ENCODE measurements at regions not wholly inside any gene's neighbourhood (a gene's known extent, or its start where the extent isn't known, plus 50 kb on each side); places are given as distances from the start of the nearest gene placed in this dataset.

DNA sequence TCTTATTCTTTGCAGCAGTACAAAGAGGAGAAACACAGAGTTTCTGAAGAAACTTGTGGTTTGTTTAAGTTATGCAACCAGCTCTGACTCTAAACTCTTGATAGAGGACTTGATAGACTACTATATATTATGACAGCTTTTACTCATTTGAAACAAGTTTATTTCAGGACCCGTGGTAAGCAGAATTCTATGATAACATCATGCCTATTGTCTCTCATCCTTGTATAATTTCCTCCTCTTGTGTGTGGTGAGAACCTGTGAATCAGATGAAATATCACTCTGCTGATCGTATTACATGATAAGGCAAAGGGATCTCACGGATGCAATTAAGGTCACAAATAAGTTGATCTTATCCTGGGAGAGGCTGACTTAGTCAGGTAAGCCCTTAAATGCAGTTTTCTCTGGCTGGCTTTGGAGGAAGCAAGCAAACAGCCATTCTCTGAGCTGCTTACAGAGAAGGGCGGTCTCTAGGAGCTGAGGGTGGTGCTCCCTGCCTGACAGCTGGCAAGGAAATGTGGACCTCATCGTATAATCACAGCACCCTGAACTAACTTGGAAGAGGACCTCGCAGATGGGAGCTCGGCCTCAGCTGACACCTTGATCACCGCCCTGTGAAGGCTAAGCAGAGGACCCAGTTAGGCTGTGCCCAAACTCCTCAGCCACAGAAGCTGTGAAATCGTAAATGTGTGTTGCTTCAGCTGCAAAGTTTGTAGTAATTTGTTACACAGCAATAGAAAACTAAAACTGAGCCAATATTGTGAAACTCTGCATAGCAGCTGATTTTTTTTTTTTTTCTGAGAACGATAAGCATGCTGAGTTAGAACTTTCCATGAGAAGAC, 151.1 kb upstream of the DPT start:
- FAIRE-seq (peak; percentile 99), DNase-seq (ENCODE audit: insufficient read length, low spot score) (peak; percentile 44)
- no peak for TF ChIP-seq CTCF (IDR thresholded peaks at IDR 0.05; ENCODE audit: insufficient read depth, missing control alignments)

GRCh38 chr1:168881656-168882260, 152.8 kb upstream of the DPT start:
- no peak for TF ChIP-seq CTCF (IDR thresholded peaks at IDR 0.05; ENCODE audit: insufficient read depth, missing control alignments)
- DNase-seq (ENCODE audit: insufficient read length, low spot score) = no peak
- peak; percentile 91 for FAIRE-seq

- TF ChIP-seq CTCF (IDR thresholded peaks at IDR 0.05; ENCODE audit: insufficient read depth, missing control alignments) = no peak
- FAIRE-seq (no peak), DNase-seq (ENCODE audit: insufficient read length, low spot score) (no peak)
Measured at GRCh38 chr1:168887381-168887780, 158.4 kb upstream of the DPT start.

GRCh38 chr1:168888418-168888817, 159.4 kb upstream of the DPT start:
- FAIRE-seq = no peak
- no peak for TF ChIP-seq CTCF (IDR thresholded peaks at IDR 0.05; ENCODE audit: insufficient read depth, missing control alignments)

GRCh38 chr1:168892931-168893330, 163.9 kb upstream of the DPT start:
- DNase-seq (ENCODE audit: insufficient read length, low spot score) (no peak), FAIRE-seq (peak; percentile 74)

More at GRCh38 chr1:168888418-168888817, 159.4 kb upstream of the DPT start:
- DNase-seq (ENCODE audit: insufficient read length, low spot score) = no peak

GRCh38 chr1:168893359-168893801, 164.4 kb upstream of the DPT start:
- DNase-seq (ENCODE audit: insufficient read length, low spot score) (no peak), FAIRE-seq (no peak)
- TF ChIP-seq CTCF (IDR thresholded peaks at IDR 0.05; ENCODE audit: insufficient read depth, missing control alignments) = no peak

More at GRCh38 chr1:168892931-168893330, 163.9 kb upstream of the DPT start:
- no peak for TF ChIP-seq CTCF (IDR thresholded peaks at IDR 0.05; ENCODE audit: insufficient read depth, missing control alignments)
